ENCODE measurements at regions not wholly inside any gene's neighbourhood (a gene's known extent, or its start where the extent isn't known, plus 50 kb on each side); places are given as distances from the start of the nearest gene placed in this dataset.

- TF ChIP-seq POLR2A (IDR thresholded peaks at IDR 0.05; ENCODE audit: extremely low read depth, insufficient read length), result no peak
- TF ChIP-seq CTCF (IDR thresholded peaks at IDR 0.05; ENCODE audit: low read depth, low read length), result no peak
- TF ChIP-seq MAX (IDR thresholded peaks at IDR 0.05; ENCODE audit: low read depth, low read length), result no peak
Measured at GRCh38 chr12:34402228-34402898, 380.1 kb downstream of the ALG10 start.
